HG03103 (cell line): ENCODE measurements at regions not wholly inside any gene's neighbourhood (a gene's known extent, or its start where the extent isn't known, plus 50 kb on each side); places are given as distances from the start of the nearest gene placed in this dataset.

ENCODE experiments used
- ATAC-seq: cut with Tn5 transposase; IDR thresholded peaks from one replicate; pipeline ENCODE4 v1.9.1; 2021; ENCODE audit warnings: low read depth; ENCODE audit not compliant: unreplicated experiment

DNA sequence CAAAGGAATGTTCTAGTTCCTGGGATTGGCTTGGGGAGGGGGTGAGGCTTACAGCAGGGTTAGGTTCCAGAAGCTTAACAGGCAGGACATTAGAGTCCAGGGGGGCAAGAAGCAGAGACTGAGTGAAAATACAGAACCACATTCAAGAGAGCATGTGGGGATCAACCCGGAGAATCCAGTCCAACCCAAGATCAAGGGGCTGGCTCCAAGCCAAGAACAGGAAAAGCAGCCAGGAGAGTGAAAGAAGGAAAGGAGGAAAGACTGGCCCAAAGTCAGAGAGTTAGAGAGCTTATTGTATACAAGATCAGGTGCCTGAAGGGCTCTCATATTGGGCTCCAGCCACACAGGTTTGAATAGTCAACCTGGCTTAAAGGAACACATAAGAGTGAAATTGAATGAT is 190.3 kb upstream of the CDKN3 start:
- ATAC-seq, result no peak

DNA sequence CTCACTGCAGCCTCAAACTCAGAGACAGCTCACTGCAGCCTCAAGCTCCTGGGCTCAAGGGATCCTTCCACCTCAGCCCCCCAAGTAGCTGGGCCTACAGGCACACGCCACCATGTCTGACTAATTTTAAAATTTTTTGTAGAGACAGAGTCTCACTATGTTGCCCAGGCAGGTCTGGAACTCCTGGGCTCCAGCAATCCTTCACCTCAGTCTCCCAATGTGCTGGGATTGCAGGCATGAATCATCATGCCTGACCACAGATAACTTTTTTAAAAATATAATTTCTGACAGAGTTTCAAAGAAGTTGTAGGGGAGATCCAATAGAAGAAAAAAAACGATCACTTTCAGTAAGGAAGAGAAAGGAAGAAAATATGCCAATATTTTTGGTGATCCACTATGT is 189.7 kb upstream of the CDKN3 start:
- ATAC-seq, result no peak

DNA sequence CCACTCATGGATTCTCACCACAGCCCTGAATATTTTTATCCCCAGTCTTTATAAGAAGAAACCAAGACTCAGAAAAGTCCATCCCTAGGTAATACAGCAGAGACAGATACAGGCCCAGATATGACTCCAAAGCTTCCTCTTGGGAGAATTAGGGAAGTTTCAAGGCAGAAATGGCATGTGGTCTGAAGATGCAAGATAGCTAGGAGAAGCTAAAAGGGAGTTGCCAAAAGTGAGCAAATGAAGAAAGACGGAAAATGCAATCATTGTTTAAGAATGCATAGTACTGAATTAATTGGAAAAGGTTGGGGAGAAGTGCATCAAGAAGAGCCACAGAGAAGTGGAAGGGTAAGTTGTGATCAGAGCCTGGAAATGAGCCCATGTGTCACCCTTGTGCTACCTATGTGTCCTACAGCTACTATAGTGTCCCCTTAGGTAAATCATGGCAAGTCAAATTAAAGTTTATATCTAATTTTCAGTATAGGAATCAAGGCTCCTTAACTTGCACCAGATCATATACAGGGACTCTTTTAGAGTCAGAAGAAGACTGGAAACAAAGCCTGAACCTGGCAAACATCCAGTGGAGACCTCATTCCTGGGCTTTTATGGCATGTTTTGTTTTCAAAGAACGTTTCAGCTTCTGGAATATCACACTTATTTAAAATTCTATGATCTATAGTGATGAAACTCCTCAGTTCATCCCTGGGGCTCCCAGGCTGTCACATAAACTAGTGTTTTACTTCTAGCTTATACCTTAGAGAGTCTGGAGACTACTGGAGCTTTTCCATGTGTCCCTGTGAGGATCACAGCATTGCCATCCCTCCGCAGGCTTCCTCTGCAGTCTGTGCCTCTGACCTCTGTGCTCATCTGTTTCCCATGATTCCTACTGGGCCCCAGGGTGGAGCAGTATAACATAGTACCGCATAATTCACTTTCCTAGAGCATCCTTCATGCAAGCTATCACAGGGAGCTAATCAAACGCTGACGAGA is 189.0 kb upstream of the CDKN3 start:
- ATAC-seq, result no peak

DNA sequence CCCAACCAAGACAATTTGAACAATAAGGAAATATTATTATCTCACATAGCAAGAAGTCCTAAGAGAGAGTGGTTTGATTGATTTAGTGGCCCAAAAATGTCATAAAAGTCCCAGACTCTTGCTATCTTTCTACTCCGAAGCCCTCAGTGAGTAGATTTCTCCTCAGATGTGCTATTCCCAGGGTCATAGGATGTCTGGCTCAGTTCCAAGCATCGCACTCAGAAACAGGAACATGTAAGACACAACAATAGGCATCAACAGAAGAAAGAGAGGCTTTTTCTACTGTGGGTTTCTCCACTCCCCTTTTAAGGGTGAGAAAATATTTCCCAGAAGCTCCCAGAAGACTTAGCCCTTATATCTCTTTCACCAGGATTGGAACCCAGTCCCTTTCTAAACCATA is 188.1 kb upstream of the CDKN3 start:
- ATAC-seq, result no peak

DNA sequence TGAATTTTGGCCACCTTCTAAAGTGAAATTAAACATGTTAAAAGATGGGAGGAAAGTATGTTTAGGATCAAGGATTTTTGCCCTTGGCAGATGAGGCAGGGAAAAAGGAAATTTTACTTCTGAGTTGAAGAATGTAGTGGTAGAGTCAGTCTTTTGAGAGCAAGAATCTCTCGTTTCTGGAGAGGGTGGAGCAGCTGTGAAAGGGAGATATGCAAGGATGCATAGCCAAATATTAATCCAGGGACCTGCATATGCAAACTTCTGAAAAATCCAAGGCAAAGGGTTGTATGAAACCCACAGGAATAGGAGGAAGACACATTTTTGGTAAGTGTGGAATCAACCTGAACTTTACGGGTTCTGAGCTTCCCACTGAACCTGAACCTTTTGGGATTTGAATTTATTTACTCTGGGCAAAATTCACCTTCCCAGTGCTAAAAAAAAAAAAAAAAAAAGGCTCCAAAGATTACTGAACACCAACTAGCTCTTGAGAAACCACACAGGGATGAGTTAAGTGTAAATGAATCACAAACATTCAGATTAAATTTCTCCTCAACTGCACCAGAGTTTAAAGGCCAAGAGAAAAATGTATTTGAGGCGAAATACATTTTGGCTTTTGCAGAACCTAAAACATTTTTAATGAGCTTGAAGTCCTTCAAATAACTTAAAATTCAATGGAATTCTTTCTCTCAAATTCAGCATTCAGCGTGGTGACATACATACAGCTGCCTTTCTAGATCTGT is 187.1 kb upstream of the CDKN3 start:
- ATAC-seq, result no peak

DNA sequence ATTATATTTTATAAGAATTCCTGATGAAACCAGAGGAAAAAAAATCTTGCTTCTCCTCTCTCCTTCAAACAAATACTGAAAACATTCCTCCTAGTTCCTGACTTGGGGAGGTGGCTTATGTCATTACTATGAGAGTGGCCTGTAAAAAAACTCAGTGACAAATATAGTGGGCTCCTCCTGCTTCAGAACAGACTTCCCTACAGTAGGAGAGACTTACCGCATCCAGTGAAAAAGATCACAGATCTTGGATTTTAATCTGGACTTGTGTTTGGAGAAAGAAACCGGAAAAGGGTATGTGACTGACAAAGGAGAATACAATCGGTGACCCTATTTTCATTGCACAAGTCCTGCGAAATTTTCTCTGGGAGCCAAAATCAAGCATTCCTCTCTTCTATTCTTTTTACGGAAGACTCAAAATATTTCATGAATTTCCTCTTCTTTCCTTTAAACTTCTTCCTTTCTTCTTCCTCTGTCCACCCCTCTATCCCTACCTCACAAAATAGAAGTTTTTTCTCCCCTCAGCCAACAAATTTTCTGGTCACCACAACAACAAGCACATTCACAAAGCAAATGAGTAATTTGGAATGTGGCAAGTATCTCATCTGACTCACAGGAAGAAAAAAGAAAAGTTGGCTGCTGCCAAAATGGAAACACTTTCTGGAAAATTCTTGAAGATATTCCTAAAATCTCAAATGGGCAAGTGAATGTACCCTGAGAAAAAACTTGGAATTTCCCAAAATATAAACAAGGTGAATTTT is 185.1 kb upstream of the CDKN3 start:
- ATAC-seq, result no peak

DNA sequence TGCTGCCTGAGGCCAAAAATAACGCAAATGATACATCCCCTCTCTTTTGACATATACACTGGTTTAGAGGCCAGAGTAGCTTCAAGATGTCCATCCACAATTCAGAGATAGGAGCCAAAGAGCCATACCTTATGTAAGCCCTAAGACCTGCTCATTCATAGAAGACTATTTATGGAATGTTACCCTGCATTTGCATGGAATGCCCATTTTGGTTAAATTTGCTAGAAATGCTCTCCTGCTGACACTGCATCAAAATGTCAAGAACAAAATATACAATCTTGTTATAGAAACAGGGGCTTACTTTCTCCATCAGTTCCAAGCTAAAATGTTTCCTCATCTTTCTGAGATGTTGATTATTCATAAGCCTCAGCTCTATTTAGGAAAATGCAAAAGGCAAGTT is 183.3 kb upstream of the CDKN3 start:
- no peak for ATAC-seq

DNA sequence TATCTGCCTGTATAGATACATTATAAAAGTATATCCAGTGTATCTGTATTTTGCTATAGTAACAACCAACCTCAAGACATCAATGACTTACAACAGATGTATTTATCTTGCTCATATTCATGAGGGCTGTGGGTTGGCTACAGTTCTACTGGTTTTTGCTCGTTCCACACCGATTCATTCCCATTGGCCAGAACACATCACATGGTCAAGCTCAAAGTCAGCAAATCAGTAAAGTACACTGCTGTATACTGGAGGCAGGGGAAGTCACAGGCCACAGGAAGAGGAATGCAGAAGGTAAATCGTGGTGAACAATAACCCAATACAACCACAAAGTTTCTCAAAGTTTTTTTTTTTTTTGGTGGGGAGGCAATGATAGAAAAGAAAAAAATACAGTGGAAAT is 180.0 kb upstream of the CDKN3 start:
- no peak for ATAC-seq

DNA sequence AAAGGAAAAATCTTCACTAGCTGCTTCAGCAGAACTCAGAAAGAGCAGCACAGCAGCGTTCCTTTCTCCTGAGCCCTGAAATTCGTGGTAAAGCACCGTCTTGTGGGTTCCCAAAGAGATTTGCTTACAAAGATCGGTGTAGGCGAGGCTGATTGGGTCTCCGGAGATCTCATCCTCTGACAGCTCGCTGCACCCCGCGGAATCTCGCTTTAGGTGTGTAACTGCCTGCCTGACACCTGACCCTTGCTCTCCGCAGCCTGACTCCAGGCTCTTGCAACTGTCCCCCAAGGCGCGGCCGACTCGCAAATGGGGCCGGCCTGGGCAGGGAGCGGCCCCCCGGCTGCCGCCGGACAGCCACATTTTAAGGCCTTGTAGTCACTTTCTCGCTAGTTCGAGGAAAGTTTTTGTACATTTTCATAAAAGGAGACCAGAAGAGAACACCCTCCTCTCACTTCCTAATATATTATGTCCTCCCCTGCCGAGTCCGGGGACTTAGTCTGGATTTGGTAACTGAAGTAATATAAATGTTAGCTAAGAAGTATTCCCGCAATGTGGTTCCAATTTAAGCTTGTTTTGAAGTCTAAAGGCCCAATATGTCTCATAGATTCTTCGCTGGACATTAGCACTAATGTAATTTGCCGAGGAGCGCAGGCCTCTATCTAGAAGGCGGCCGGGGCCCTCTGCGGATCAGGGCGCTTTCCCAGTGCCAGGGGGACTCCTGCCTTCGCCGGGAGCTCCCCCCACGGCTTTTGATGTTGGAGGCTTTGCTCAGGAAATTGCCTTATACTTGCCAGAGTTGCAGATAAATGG is 177.3 kb upstream of the CDKN3 start:
- no peak for ATAC-seq

DNA sequence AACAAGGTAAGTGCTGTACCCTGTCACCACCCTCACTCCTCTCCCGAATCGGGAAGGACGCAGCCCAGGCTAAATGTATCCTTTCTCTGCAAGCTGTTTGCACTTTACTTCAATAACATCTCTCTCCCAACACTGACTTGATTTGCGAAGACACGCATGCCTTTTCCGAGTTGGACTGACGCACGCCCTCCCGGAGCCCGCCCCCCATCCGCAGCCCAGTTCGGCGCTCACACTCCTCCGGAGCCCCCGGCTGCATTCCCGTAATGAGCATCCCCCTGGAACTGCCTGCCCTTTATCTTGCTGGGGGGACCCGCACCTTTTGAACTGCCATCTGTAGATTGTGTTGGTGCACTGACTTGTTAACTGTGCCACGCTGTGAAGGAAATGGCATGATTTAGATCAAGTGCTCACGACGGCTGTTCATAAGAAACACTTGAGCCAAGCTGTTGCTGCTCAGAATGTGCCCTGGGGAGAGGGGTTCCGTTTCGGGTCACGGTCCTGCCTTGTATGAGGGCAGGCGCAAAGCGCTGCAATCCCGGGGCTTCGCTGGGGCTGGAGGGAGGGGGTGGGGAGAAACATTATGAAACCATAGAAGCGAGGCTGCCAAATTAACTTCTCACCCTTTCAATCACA is 176.6 kb upstream of the CDKN3 start:
- no peak for ATAC-seq

DNA sequence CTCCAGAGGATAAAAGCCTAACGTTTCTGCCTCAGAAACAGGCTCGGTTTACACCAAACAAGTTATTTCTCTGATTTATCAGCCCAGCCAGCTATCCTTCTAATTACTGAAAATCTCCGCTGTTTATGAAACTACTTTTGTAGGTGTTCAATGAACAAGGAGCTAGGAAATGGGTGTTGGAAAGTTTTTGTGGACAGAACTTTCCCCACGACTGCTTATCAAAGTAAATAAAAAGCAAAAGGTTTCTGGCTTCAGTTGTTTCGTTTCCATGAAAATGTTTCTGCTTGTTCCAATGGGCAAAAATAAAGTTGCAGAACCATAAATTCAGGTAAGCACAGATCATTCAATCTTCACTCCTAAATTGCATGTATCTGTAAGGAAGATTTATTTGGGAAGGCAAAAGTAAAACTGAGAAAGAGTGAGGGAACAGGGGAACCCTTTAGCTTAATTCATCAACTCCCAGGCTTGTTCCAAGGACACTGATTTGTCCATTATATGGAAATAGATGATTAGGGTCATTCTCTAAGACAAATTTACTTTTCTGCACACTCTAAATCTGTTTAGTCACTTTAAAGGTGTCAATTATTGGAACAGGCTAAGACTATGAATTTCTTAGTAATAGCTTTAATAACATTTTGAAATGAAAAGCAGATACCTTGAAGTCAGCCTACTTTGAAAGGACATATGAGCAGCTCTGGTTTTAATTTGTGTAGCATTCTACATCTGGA is 175.9 kb upstream of the CDKN3 start:
- no peak for ATAC-seq

DNA sequence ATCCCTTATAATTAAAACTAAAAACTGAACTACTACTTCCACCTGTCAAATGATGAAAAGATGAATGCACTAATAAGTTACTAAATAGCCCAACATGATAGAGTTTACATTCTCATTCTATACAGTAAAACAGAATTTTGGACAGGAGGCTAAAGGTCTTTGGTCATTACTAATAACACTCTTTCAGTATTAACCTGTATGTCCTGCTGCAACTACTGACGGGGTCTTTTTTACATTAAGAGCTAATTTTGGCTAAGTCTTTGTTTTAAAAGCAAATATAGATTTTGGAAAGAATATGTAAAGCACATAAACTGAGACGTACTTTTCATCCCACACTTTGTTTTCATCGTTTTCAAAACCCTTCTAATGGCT is 175.4 kb upstream of the CDKN3 start:
- ATAC-seq, result no peak

DNA sequence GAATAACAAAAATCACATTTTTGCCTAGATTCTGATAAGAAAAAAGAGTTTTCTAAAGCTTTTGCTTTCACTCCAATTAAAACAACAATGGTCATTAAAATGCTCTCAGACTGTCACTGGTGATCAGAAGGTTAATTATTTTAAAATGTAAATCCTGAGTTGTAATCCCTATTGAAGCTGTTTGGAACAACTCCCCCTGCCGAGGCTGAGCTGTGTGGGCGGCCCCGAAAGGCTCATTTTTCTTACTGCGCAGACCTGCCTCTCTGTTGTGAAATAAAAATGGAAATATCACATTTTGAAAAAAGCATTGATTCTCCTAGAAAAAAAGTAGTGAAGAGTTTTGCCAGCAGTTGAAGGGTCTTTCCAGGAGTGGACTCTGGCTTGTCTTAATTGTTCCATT is 174.8 kb upstream of the CDKN3 start:
- ATAC-seq, result no peak

DNA sequence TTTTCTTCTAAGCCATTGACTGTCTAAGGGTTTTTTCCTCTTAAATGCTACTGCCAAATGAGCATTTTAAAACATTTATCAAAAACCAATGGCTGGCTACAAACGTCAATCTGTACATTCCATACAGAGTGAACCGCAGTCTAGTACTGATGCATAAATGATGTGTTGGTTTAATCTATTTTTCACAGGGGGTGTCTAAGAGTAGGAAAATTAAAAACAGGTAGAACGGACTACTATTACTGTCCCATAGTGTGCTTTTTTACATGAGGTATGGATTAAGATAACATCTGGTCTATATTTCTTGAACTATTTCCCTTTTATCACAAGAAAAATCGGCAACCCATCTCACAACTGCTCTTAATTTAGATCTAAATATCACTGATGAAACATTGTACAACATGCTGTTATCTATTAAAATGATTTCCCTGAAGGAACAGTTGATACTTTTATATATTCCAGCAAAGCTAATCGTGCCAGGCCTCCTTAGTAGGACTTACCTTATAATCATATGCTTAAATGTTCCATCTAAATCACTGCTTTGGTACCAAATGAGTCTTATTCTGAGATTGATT is 172.9 kb upstream of the CDKN3 start:
- no peak for ATAC-seq

DNA sequence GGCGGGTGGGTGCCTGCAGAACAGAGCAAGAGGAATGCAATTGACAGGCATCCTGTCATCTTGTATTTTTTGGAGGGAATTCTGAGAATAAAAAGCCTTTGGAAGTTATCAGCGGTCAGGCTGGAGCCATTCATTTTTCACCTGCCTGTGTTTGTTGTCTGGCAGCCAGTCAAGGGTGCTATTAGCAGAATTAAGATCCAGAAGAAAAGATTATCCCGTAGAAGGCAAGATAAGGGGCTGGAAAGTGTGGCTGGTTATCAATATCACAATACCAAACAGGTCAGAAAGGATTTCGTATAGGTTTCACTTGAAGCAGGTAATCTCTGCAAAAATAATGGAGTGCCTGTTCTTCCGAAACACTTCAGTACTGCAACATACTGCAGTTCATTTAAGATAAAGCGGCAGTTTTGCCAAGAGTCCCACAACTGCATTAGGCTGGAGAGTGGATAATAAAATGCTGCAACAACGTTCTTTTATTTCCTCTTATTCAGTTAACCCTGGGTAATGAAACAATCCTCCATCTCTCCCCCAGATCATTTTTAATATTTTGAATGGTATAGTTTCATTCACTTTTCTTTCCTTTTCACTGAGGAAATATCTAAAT is 171.2 kb upstream of the CDKN3 start:
- ATAC-seq, result no peak

DNA sequence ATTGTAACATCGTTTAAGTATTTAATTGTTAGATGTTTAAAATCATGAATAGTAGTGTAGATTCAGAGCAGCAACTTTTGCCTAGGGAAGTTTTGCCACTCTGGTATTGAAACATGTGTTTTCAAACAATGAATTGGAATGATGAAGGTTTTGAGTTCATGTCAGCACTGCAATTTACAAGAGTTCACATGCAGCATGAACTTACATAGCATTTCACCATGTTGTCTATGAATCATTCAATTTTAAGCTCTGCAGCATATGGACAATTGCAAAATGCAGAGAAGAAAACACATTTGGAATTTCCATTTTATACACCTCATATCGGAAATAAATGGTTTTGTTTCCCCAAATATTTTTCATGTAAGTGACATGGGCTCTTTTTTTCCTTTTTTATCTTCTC is 170.7 kb upstream of the CDKN3 start:
- ATAC-seq, result no peak

DNA sequence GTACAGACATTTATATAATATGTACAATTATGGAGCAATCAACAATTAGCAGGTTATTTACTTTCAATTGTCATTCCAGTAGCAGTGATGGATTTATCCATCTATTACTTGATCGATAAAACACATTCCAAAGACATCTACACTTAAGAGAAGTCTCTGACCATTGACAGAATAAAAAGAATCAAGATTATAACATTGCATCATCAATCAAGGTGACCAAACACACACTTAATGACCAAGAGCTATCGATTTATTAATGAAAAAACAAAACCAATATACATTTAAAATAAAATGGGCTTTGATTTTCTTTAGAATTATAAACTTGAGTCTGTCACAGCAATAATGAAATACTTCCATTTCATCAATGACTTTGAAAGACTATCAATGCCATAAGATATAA is 170.2 kb upstream of the CDKN3 start:
- no peak for ATAC-seq

DNA sequence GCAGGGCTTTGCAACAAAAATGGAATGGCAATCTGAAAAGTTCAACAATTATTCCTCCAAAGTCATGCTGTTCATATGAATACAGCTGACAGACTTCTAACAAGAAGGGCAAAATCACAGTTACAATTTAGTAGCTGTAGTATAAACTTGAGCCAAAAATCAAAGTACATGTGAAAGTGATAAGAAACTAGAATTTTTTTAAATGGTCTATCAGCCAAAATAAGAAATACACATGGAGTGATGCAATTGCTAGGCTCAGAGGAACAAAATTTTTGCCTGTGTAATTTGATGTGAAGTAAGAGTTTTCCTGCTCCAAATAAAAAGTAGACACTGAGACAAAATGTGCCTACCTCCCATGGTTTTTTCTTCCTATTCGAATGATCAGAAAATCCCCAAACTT is 167.7 kb upstream of the CDKN3 start:
- no peak for ATAC-seq

DNA sequence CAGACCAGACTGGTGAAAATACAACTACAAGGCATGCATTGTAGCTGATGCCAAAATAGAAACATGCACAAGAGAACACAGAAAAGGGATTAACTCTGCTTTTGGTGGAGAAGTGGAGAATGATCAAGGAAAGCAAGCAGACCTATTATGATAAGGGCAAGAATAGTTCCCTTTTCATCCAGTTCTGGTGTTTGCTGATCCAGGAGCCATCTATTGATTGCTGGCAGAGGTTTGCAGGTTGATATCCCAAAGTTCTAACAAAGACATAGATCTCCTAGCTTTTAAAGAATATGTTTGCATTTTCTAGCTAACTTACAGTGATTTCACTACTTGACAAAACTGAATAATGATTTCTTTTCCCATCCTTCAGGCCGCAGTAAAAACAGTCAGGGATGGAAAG is 166.2 kb upstream of the CDKN3 start:
- ATAC-seq, result no peak
